IPS-18a (cell line): ENCODE measurements at regions not wholly inside any gene's neighbourhood (a gene's known extent, or its start where the extent isn't known, plus 50 kb on each side); places are given as distances from the start of the nearest gene placed in this dataset.

Source experiments
- H3K27ac ChIP-seq: one replicate; pipeline ENCODE4 v1.5.1; 2013; ENCODE audit warnings: low read length
- H3K27me3 ChIP-seq: one replicate; pipeline ENCODE4 v1.6.1; 2013; ENCODE audit warnings: mild to moderate bottlenecking, low read length; ENCODE audit not compliant: control insufficient read depth, insufficient read depth
- H3K36me3 ChIP-seq: one replicate; pipeline ENCODE4 v1.6.1; 2013; ENCODE audit warnings: low read depth, low read length; ENCODE audit not compliant: control insufficient read depth
- H3K4me1 ChIP-seq: one replicate; pipeline ENCODE4 v1.6.1; 2013; ENCODE audit warnings: low read depth, low read length; ENCODE audit not compliant: control insufficient read depth
- H3K4me3 ChIP-seq: one replicate; pipeline ENCODE4 v1.5.1; 2013; ENCODE audit warnings: low read length
- H3K9ac ChIP-seq: one replicate; pipeline ENCODE4 v1.6.1; 2013; ENCODE audit warnings: mild to moderate bottlenecking, low read length, moderate library complexity
- H3K9me3 ChIP-seq: one replicate; pipeline ENCODE4 v1.6.1; 2013; ENCODE audit warnings: low read depth, low read length; ENCODE audit not compliant: control insufficient read depth

- H3K27me3 ChIP-seq = peaks cover 10% of the 10 kb centered on the region
- no peak overlapping the region for H3K27ac ChIP-seq
- no peaks in the 10 kb centered on the region for H3K36me3 ChIP-seq
- H3K4me3 ChIP-seq = no peak overlapping the region
- no peaks in the 10 kb centered on the region for H3K4me1 ChIP-seq
- H3K9ac ChIP-seq = no peak overlapping the region
- no peaks in the 10 kb centered on the region for H3K9me3 ChIP-seq
Measured at GRCh38 chr20:60935971-60936370, 316.1 kb upstream of the CDH4 start.

DNA sequence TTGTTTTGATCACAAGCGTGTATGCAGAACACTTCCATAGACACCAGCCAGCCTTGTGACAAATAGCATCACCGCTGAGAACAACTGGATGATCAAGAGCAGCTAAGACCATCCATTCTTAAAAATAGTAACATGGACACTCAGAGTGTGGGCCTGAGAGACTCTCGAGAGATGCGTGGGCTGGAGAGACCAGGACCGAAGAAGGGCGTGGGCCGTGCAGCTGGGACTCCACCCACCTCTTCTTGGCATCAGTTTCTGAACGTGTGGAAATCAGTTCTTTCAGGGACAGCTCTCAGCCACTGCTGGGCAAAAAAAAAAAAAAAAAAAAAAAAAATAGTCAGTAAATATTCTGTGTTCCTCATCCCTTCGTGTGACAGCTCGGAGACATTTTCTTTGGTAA lies 314.5 kb upstream of the CDH4 start:
- no peaks in the 10 kb centered on the region for H3K9me3 ChIP-seq

GRCh38 chr20:60941379-60941778 lies 310.7 kb upstream of the CDH4 start:
- no peaks in the 10 kb centered on the region for H3K4me1 ChIP-seq
- no peaks in the 10 kb centered on the region for H3K9me3 ChIP-seq
- H3K36me3 ChIP-seq = no peaks in the 10 kb centered on the region
- H3K27me3 ChIP-seq = peaks cover 9% of the 10 kb centered on the region
- H3K4me3 ChIP-seq = no peak overlapping the region
- no peak overlapping the region for H3K9ac ChIP-seq
- H3K27ac ChIP-seq = no peak overlapping the region

More for the DNA sequence above, 314.5 kb upstream of the CDH4 start:
- no peak overlapping the region for H3K27ac ChIP-seq
- peaks cover 2% of the 10 kb centered on the region for H3K27me3 ChIP-seq
- H3K4me3 ChIP-seq = no peak overlapping the region
- H3K9ac ChIP-seq = no peak overlapping the region
- H3K4me1 ChIP-seq = no peaks in the 10 kb centered on the region
- H3K36me3 ChIP-seq = no peaks in the 10 kb centered on the region

GRCh38 chr20:60947819-60948218 lies 304.2 kb upstream of the CDH4 start:
- no peaks in the 10 kb centered on the region for H3K4me1 ChIP-seq
- no peak overlapping the region for H3K9ac ChIP-seq
- no peaks in the 10 kb centered on the region for H3K9me3 ChIP-seq
- no peak overlapping the region for H3K4me3 ChIP-seq
- H3K36me3 ChIP-seq = no peaks in the 10 kb centered on the region
- H3K27me3 ChIP-seq = peaks cover 26% of the 10 kb centered on the region
- H3K27ac ChIP-seq = no peak overlapping the region

- Histone ChIP-seq H3K4me3 (no peak overlapping the region), H3K4me1 (no peaks in the 10 kb centered on the region), H3K9ac (no peak overlapping the region), H3K9me3 (no peaks in the 10 kb centered on the region), H3K27me3 (peaks cover 22% of the 10 kb centered on the region), H3K27ac (no peak overlapping the region), H3K36me3 (no peaks in the 10 kb centered on the region)
Measured at GRCh38 chr20:60948224-60948623, 303.8 kb upstream of the CDH4 start.

DNA sequence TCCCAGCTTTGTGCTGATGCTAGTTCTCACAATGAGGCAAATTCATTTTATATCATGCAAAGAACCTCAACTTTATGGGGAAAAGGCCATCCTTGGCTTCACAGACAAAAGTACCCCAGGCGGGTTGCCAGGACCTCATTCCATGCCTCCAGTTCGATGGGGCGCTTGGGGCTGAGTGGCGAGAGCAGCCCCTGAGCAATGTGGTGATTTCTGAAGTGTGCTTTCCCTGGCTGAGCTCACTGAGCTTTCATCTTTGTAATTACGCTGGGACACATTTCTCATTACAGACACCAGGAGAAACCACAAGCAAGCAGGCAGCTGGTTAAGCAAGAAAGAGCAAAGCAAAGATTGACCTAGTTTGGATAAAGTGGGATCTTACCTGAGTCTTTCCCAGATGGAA lies 301.5 kb upstream of the CDH4 start:
- peaks cover 21% of the 10 kb centered on the region for H3K27me3 ChIP-seq
- no peaks in the 10 kb centered on the region for H3K36me3 ChIP-seq
- no peak overlapping the region for H3K9ac ChIP-seq
- no peaks in the 10 kb centered on the region for H3K4me1 ChIP-seq
- H3K4me3 ChIP-seq = no peak overlapping the region
- no peak overlapping the region for H3K27ac ChIP-seq
- no peaks in the 10 kb centered on the region for H3K9me3 ChIP-seq

- Histone ChIP-seq H3K36me3 (no peaks in the 10 kb centered on the region), H3K4me1 (no peaks in the 10 kb centered on the region), H3K9me3 (no peaks in the 10 kb centered on the region), H3K27me3 (peaks cover 21% of the 10 kb centered on the region), H3K27ac (no peak overlapping the region), H3K9ac (no peak overlapping the region), H3K4me3 (no peak overlapping the region)
Measured at GRCh38 chr20:60950974-60951373, 301.1 kb upstream of the CDH4 start.

- no peak overlapping the region for H3K9ac ChIP-seq
- no peak overlapping the region for H3K4me3 ChIP-seq
- no peaks in the 10 kb centered on the region for H3K4me1 ChIP-seq
- no peaks in the 10 kb centered on the region for H3K9me3 ChIP-seq
- no peaks in the 10 kb centered on the region for H3K36me3 ChIP-seq
- H3K27ac ChIP-seq = no peak overlapping the region
- H3K27me3 ChIP-seq = peaks cover 29% of the 10 kb centered on the region
Measured at GRCh38 chr20:60952861-60953260, 299.2 kb upstream of the CDH4 start.

GRCh38 chr20:60953321-60953720 lies 298.7 kb upstream of the CDH4 start:
- Histone ChIP-seq H3K9me3 (no peaks in the 10 kb centered on the region), H3K36me3 (no peaks in the 10 kb centered on the region), H3K27me3 (peaks cover 26% of the 10 kb centered on the region), H3K27ac (no peak overlapping the region), H3K9ac (no peak overlapping the region), H3K4me1 (no peaks in the 10 kb centered on the region), H3K4me3 (no peak overlapping the region)

DNA sequence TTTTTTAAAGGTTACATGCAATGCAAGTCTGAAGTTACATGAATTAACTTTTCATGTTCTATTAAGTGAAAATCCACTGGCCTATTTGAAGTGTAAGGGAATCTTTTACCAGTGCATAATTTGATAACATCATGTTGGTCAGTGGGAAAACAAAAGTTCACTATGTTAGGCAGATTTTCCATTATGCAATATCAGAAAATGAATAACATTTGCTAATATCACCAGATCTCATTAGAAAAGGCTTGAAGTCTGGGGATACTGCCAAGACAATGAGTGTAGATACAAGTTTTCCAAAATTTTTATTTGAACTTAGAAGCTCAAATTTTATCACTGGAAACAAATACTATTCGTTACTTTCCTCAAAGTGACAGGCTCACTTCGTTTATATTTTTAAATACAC lies 296.4 kb upstream of the CDH4 start:
- no peaks in the 10 kb centered on the region for H3K4me1 ChIP-seq
- peaks cover 26% of the 10 kb centered on the region for H3K27me3 ChIP-seq
- H3K27ac ChIP-seq = no peak overlapping the region
- H3K9ac ChIP-seq = no peak overlapping the region
- no peak overlapping the region for H3K4me3 ChIP-seq
- H3K9me3 ChIP-seq = no peaks in the 10 kb centered on the region
- no peaks in the 10 kb centered on the region for H3K36me3 ChIP-seq

DNA sequence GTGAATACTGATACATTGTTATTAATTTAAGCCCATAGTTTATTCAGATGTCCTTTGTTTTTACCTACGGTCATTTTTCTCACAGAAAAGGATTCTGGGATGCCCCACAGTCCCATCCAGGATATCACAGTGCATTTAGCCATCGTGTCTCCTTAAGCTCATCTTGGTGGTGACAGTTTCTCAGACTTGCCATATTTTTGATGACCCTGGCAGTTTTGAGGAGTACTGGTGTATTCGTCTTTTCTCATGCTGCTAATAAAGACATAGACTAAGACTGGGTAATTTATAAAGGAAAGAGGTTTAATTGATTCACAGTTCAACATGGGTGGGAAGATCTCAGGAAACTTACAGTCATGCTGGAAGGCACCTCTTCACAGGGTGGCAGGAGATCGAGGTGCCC lies 295.9 kb upstream of the CDH4 start:
- no peaks in the 10 kb centered on the region for H3K36me3 ChIP-seq
- no peak overlapping the region for H3K4me3 ChIP-seq
- no peaks in the 10 kb centered on the region for H3K4me1 ChIP-seq
- peaks cover 22% of the 10 kb centered on the region for H3K27me3 ChIP-seq
- no peaks in the 10 kb centered on the region for H3K9me3 ChIP-seq
- H3K9ac ChIP-seq = no peak overlapping the region
- no peak overlapping the region for H3K27ac ChIP-seq

GRCh38 chr20:60957621-60958020 lies 294.4 kb upstream of the CDH4 start:
- Histone ChIP-seq H3K9me3 (no peaks in the 10 kb centered on the region), H3K4me3 (no peak overlapping the region), H3K27me3 (peaks cover 12% of the 10 kb centered on the region), H3K4me1 (peaks cover 3% of the 10 kb centered on the region), H3K9ac (no peak overlapping the region), H3K27ac (no peak overlapping the region), H3K36me3 (no peaks in the 10 kb centered on the region)
